Ovary (tissue), 3 donors: ENCODE measurements at regions not wholly inside any gene's neighbourhood (a gene's known extent, or its start where the extent isn't known, plus 50 kb on each side); places are given as distances from the start of the nearest gene placed in this dataset.

Experiments
- CTCF ChIP-seq, 3 donors: fragments of 450-650 bp in 2 of 3; fragments of 200-600 bp in 1 of 3; IDR thresholded peaks; one replicate each; pipeline versions ENCODE4 v1.5.1 to v1.8.0; 2016 to 2022; ENCODE audit warnings: antibody characterized with exemption in 3 of 3, mild to moderate bottlenecking in 1 of 3
- EP300 ChIP-seq: sonication (generic); formaldehyde crosslinking; IDR thresholded peaks from one replicate; pipeline ENCODE4 v1.6.1; 2017; ENCODE audit warnings: antibody characterized with exemption
- POLR2A ChIP-seq: fragments of 450-650 bp; IDR thresholded peaks from one replicate; pipeline ENCODE4 v1.6.1; 2017; ENCODE audit warnings: antibody characterized with exemption, mild to moderate bottlenecking, moderate library complexity
- donor health status: DM: no; HTN: no; CAD: no.

GRCh38 chr10:118977022-118977599, 52.4 kb upstream of the NANOS1 start:
- no peak for TF ChIP-seq CTCF (IDR thresholded peaks at IDR 0.05)
- TF ChIP-seq POLR2A, result no peak
- TF ChIP-seq EP300, result no peak
